OCI-LY7 (cell line): ENCODE measurements at regions not wholly inside any gene's neighbourhood (a gene's known extent, or its start where the extent isn't known, plus 50 kb on each side); places are given as distances from the start of the nearest gene placed in this dataset.

Experiments used
- BruUV-seq: library from RNA; stranded (reverse); fragments of 400-500 nt; replicated peaks from 2 replicates; lab custom pipeline; 2021; lab: Mats Ljungman, UMichigan
- CTCF ChIA-PET: fragments of 300-600 bp; sonication (Branson Sonifier 250); formaldehyde crosslinking; loops from one replicate; lab custom pipeline; 2022; ENCODE audit warnings: antibody characterized with exemption; ENCODE audit not compliant: unreplicated experiment; lab: Charles Lee
- POLR2A ChIA-PET: fragments of 300-600 bp; sonication (Branson Sonifier 250); formaldehyde crosslinking; loops from one replicate; lab custom pipeline; 2022; ENCODE audit warnings: antibody characterized with exemption; lab: Charles Lee
- DNase-seq: peaks from one replicate; pipeline ENCODE4 v3.0.0-alpha.2; 2015; ENCODE audit warnings: low spot score
- H2AFZ ChIP-seq: fragments of 200-600 bp; sonication (generic), shearing (Covaris generic); 2 replicates; pipeline ENCODE4 v1.6.1; 2014; ENCODE audit warnings: mild to moderate bottlenecking, antibody characterized with exemption, low read length, moderate library complexity
- H3K27ac ChIP-seq: fragments of 200-600 bp; sonication (generic); 2 replicates; pipeline ENCODE4 v1.5.1; 2014; ENCODE audit warnings: mixed run types, low read depth, mild to moderate bottlenecking, moderate library complexity, low read length, inconsistent platforms; ENCODE audit not compliant: poor library complexity, severe bottlenecking
- H3K36me3 ChIP-seq: fragments of 200-600 bp; sonication (generic); 2 replicates; pipeline ENCODE4 v1.6.1; 2014; ENCODE audit warnings: mild to moderate bottlenecking, antibody characterized with exemption, low read length, moderate library complexity, mixed read lengths; ENCODE audit not compliant: insufficient read depth
- H3K4me1 ChIP-seq: fragments of 200-600 bp; sonication (generic); 2 replicates; pipeline ENCODE4 v1.5.1; 2014; ENCODE audit warnings: mild to moderate bottlenecking, low read length; ENCODE audit not compliant: insufficient read depth, poor library complexity, severe bottlenecking
- H3K4me2 ChIP-seq: fragments of 200-600 bp; sonication (generic); 2 replicates; pipeline ENCODE4 v1.6.1; 2014; ENCODE audit warnings: mild to moderate bottlenecking, low read length
- H3K4me3 ChIP-seq: fragments of 200-600 bp; sonication (generic); 2 replicates; pipeline ENCODE4 v1.5.1; 2014; ENCODE audit warnings: mild to moderate bottlenecking, low read depth, low read length; ENCODE audit not compliant: poor library complexity, severe bottlenecking
- H3K79me2 ChIP-seq: fragments of 200-600 bp; sonication (generic); 2 replicates; pipeline ENCODE4 v1.6.1; 2016; ENCODE audit warnings: low read depth, mild to moderate bottlenecking, low read length, moderate library complexity, mixed read lengths; ENCODE audit not compliant: insufficient read depth
- H3K9me2 ChIP-seq: fragments of 200-600 bp; sonication (generic); 2 replicates; pipeline ENCODE4 v1.6.1; 2016; ENCODE audit warnings: mild to moderate bottlenecking, low read length, mixed read lengths; ENCODE audit not compliant: insufficient read depth
- H3K9me3 ChIP-seq: fragments of 200-600 bp; sonication (generic); 2 replicates; pipeline ENCODE4 v1.6.1; 2014; ENCODE audit warnings: mild to moderate bottlenecking, mixed run types, low read length, mixed read lengths
- H4K20me1 ChIP-seq: fragments of 200-600 bp; sonication (generic); 2 replicates; pipeline ENCODE4 v1.6.1; 2014; ENCODE audit warnings: mild to moderate bottlenecking, antibody characterized with exemption, low read length, moderate library complexity, mixed read lengths; ENCODE audit not compliant: insufficient read depth
- CTCF ChIP-seq: fragments of 200-600 bp; sonication (generic); conservative IDR thresholded peaks from 2 replicates; pipeline ENCODE4 v1.5.1; 2014; ENCODE audit warnings: mild to moderate bottlenecking, antibody characterized with exemption, low read length, moderate library complexity, mixed read lengths
- EZH2phosphoT487 ChIP-seq: fragments of 200-600 bp; sonication (generic); IDR thresholded peaks from 2 replicates; pipeline ENCODE4 v1.6.1; 2018; ENCODE audit warnings: low read depth, borderline replicate concordance, mild to moderate bottlenecking, mixed run types, antibody characterized with exemption, low read length, moderate library complexity, mixed read lengths
- intact Hi-C: fragments of 100-400 bp; cut with micrococcal nuclease; formaldehyde crosslinking; loops from one replicate; pipeline ENCODE4 v1.10.0; 2022; ENCODE audit not compliant: unreplicated experiment

GRCh38 chr3:177827511-177828207 is 630.4 kb upstream of the TBL1XR1 start:
- H4K20me1 ChIP-seq, result no peaks in the 10 kb centered on the region
- no peak overlapping the region for H3K27ac ChIP-seq
- BruUV-seq, result no TSS peak
- no peaks in the 10 kb centered on the region for H3K79me2 ChIP-seq
- H2AFZ ChIP-seq, result no peak overlapping the region
- no peak overlapping the region for H3K4me3 ChIP-seq
- no peaks in the 10 kb centered on the region for H3K9me2 ChIP-seq
- intact Hi-C loops, result no loop called here
- H3K4me1 ChIP-seq, result no peaks in the 10 kb centered on the region
- POLR2A ChIA-PET, result interaction anchor here (0.7 to 1.1 kb wide), 3 partner anchors 9 to 813 kb away, joined by 3 to 4 read pairs (median 3); no protein-coding TSS in a partner anchor
- DNase-seq, result no peak
- no peaks in the 10 kb centered on the region for H3K36me3 ChIP-seq
- no peaks in the 10 kb centered on the region for H3K9me3 ChIP-seq
- TF ChIP-seq EZH2phosphoT487 (no peak), CTCF (no peak)
- CTCF ChIA-PET, result no interaction called here
- H3K4me2 ChIP-seq, result no peak overlapping the region

- H3K9me3 ChIP-seq, result no peaks in the 10 kb centered on the region
- ChIA-PET CTCF (no interaction called here), POLR2A (interaction anchor here (0.9 to 1.1 kb wide), 2 partner anchors 17 to 814 kb away, joined by 3 to 4 read pairs; no protein-coding TSS in a partner anchor)
- no peak overlapping the region for H3K4me2 ChIP-seq
- DNase-seq, result no peak
- no peak overlapping the region for H3K27ac ChIP-seq
- no peaks in the 10 kb centered on the region for H3K4me1 ChIP-seq
- no peaks in the 10 kb centered on the region for H3K9me2 ChIP-seq
- no peak overlapping the region for H2AFZ ChIP-seq
- H3K4me3 ChIP-seq, result no peak overlapping the region
- H3K79me2 ChIP-seq, result no peaks in the 10 kb centered on the region
- intact Hi-C loops, result no loop called here
- no peaks in the 10 kb centered on the region for H4K20me1 ChIP-seq
- no peaks in the 10 kb centered on the region for H3K36me3 ChIP-seq
- no peak for TF ChIP-seq EZH2phosphoT487
- TF ChIP-seq CTCF, result no peak
- BruUV-seq, result no TSS peak
Observed at GRCh38 chr3:177828208-177828565, 630.9 kb upstream of the TBL1XR1 start.

DNA sequence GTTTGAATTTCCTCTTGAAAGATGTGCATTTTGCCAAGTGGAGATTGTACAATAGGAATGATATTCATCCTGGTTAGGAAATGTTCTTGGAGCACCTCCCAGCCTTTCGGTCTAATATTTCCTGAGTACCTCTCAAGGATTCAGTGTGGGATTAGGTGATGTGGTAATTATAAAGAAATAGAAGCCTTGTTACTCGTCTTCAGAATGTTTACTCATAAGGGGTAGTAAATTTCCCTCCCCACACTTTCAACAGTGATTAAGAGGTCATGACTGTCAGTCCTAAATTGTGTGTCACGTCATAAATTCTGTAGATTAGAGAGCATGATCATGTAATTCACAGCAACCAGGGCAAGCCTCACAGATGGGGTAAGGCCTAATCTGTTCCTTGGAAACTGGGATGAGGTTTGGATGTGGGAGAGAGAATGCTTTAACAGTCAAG is 633.1 kb upstream of the TBL1XR1 start:
- H3K4me2 ChIP-seq, result no peak overlapping the region
- intact Hi-C loops, result no loop called here

More for the DNA sequence above, 633.1 kb upstream of the TBL1XR1 start:
- H3K27ac ChIP-seq, result no peak overlapping the region
- no peaks in the 10 kb centered on the region for H3K4me1 ChIP-seq
- no peaks in the 10 kb centered on the region for H3K79me2 ChIP-seq
- H2AFZ ChIP-seq, result no peak overlapping the region
- H3K36me3 ChIP-seq, result no peaks in the 10 kb centered on the region
- H3K9me2 ChIP-seq, result no peaks in the 10 kb centered on the region
- no TSS peak for BruUV-seq
- DNase-seq, result no peak
- TF ChIP-seq CTCF, result no peak
- no peak for TF ChIP-seq EZH2phosphoT487
- ChIA-PET POLR2A (no interaction called here), CTCF (no interaction called here)
- no peak overlapping the region for H3K4me3 ChIP-seq
- no peaks in the 10 kb centered on the region for H4K20me1 ChIP-seq
- H3K9me3 ChIP-seq, result no peaks in the 10 kb centered on the region
